Neural progenitor cell (in vitro differentiated cells): ENCODE measurements at regions not wholly inside any gene's neighbourhood (a gene's known extent, or its start where the extent isn't known, plus 50 kb on each side); places are given as distances from the start of the nearest gene placed in this dataset.
A peak's percentile ranks its signal among the peaks of the same experiment; 100 is the strongest.

Experiments used
- DNase-seq: peaks from one replicate; pipeline ENCODE4 v3.0.0-alpha.2; 2016; ENCODE audit warnings: low spot score
- H2AFZ ChIP-seq: fragments of 200-600 bp; sonication (generic); replicated peaks from 2 replicates; pipeline ENCODE4 v1.6.1; 2016; ENCODE audit warnings: antibody characterized with exemption
- H3F3A ChIP-seq: fragments of 200-600 bp; sonication (generic); 2 replicates; pipeline ENCODE4 v1.6.1; 2016; ENCODE audit warnings: antibody characterized with exemption, low read depth
- H3K27ac ChIP-seq: fragments of 200-600 bp; sonication (generic); 2 replicates; pipeline ENCODE4 v1.5.1; 2016; ENCODE audit warnings: mild to moderate bottlenecking
- H3K27me3 ChIP-seq: fragments of 200-600 bp; sonication (generic); 2 replicates; pipeline ENCODE4 v1.6.1; 2016; ENCODE audit warnings: mild to moderate bottlenecking, moderate library complexity
- H3K36me3 ChIP-seq: fragments of 200-600 bp; sonication (generic); 2 replicates; pipeline ENCODE4 v1.5.1; 2016
- H3K4me1 ChIP-seq: fragments of 200-600 bp; sonication (generic); 2 replicates; pipeline ENCODE4 v1.6.1; 2016; ENCODE audit warnings: mixed run types
- H3K4me2 ChIP-seq: fragments of 200-600 bp; sonication (generic); 2 replicates; pipeline ENCODE4 v1.6.1; 2016
- H3K4me3 ChIP-seq: fragments of 200-600 bp; sonication (generic); 2 replicates; pipeline ENCODE4 v1.5.1; 2016
- H3K79me2 ChIP-seq: fragments of 200-600 bp; sonication (generic); 2 replicates; pipeline ENCODE4 v1.6.1; 2016; ENCODE audit warnings: low read depth
- H3K9ac ChIP-seq: fragments of 200-600 bp; sonication (generic); 2 replicates; pipeline ENCODE4 v1.6.1; 2016
- H3K9me3 ChIP-seq: fragments of 200-600 bp; sonication (generic); 2 replicates; pipeline ENCODE4 v1.5.1; 2016; ENCODE audit warnings: low read depth
- H4K20me1 ChIP-seq: fragments of 200-600 bp; sonication (generic); 2 replicates; pipeline ENCODE4 v1.6.1; 2016; ENCODE audit warnings: low read depth
- H3K27ac Mint-ChIP-seq: 3 replicates; pipeline ENCODE4 v1.8.0; 2021; ENCODE audit warnings: mixed read lengths
- H3K27me3 Mint-ChIP-seq: 2 replicates; pipeline ENCODE4 v1.8.0; 2022; ENCODE audit warnings: low read depth, mild to moderate bottlenecking, inconsistent platforms, moderate library complexity, mixed read lengths; ENCODE audit not compliant: insufficient read depth
- H3K36me3 Mint-ChIP-seq: 3 replicates; pipeline ENCODE4 v1.8.0; 2021; ENCODE audit warnings: mixed read lengths
- H3K4me1 Mint-ChIP-seq: 3 replicates; pipeline ENCODE4 v1.8.0; 2021; ENCODE audit warnings: mixed read lengths
- H3K4me3 Mint-ChIP-seq: 3 replicates; pipeline ENCODE4 v1.8.0; 2021; ENCODE audit warnings: mild to moderate bottlenecking, moderate library complexity, mixed read lengths
- H3K9me3 Mint-ChIP-seq: 3 replicates; pipeline ENCODE4 v1.8.0; 2020; ENCODE audit warnings: mixed read lengths
- CTCF ChIP-seq: fragments of 200-600 bp; sonication (generic); IDR thresholded peaks from 2 replicates; pipeline ENCODE4 v1.5.1; 2017; ENCODE audit warnings: antibody characterized with exemption, mild to moderate bottlenecking
- EZH2 ChIP-seq: fragments of 200-600 bp; sonication (generic); IDR thresholded peaks from 2 replicates; pipeline ENCODE4 v1.6.1; 2017; ENCODE audit warnings: antibody characterized with exemption, mild to moderate bottlenecking, moderate library complexity
- EZH2phosphoT487 ChIP-seq: fragments of 200-600 bp; sonication (generic); IDR thresholded peaks from 2 replicates; pipeline ENCODE4 v1.6.1; 2017; ENCODE audit warnings: antibody characterized with exemption

- H3K27ac Mint-ChIP-seq = peak overlapping the region; percentile 38
- Histone ChIP-seq H3K4me2 (no peak overlapping the region), H3K9ac (no peak overlapping the region), H3K27me3 (no peaks in the 10 kb centered on the region), H3K27ac (no peak overlapping the region), H3K36me3 (no peaks in the 10 kb centered on the region), H4K20me1 (no peaks in the 10 kb centered on the region), H3F3A (peaks cover 3% of the 10 kb centered on the region), H3K79me2 (no peaks in the 10 kb centered on the region), H3K4me3 (no peak overlapping the region), H2AFZ (no peak overlapping the region), H3K9me3 (no peaks in the 10 kb centered on the region), H3K4me1 (peaks cover 33% of the 10 kb centered on the region)
- DNase-seq = no peak
- no peaks in the 10 kb centered on the region for H3K36me3 Mint-ChIP-seq
- peaks cover 9% of the 10 kb centered on the region for H3K27me3 Mint-ChIP-seq
- H3K4me3 Mint-ChIP-seq = no peak overlapping the region
- peaks cover 49% of the 10 kb centered on the region for H3K4me1 Mint-ChIP-seq
- peaks cover 7% of the 10 kb centered on the region for H3K9me3 Mint-ChIP-seq
- TF ChIP-seq EZH2 (no peak), EZH2phosphoT487 (no peak), CTCF (no peak)
Observed at GRCh38 chr5:158179271-158179670, 320.3 kb upstream of the CLINT1 start.

GRCh38 chr5:158178535-158178934 is 319.6 kb upstream of the CLINT1 start:
- Histone ChIP-seq H3K4me2 (no peak overlapping the region), H3K9me3 (no peaks in the 10 kb centered on the region), H3K4me1 (peaks cover 33% of the 10 kb centered on the region), H3K9ac (no peak overlapping the region), H3K27ac (no peak overlapping the region), H3K36me3 (no peaks in the 10 kb centered on the region), H3K27me3 (no peaks in the 10 kb centered on the region), H3K79me2 (no peaks in the 10 kb centered on the region), H3F3A (peaks cover 3% of the 10 kb centered on the region), H2AFZ (peak overlapping the region; percentile 63), H3K4me3 (no peak overlapping the region), H4K20me1 (no peaks in the 10 kb centered on the region)
- peak; percentile 11 for DNase-seq
- Mint-ChIP-seq H3K36me3 (no peaks in the 10 kb centered on the region), H3K27me3 (peaks cover 9% of the 10 kb centered on the region), H3K27ac (peak overlapping the region; percentile 38), H3K9me3 (peaks cover 4% of the 10 kb centered on the region), H3K4me3 (no peak overlapping the region), H3K4me1 (peaks cover 49% of the 10 kb centered on the region)
- TF ChIP-seq CTCF = no peak
- no peak for TF ChIP-seq EZH2phosphoT487

- no peak overlapping the region for H3K4me3 Mint-ChIP-seq
- H3K36me3 Mint-ChIP-seq = no peaks in the 10 kb centered on the region
- Histone ChIP-seq H4K20me1 (no peaks in the 10 kb centered on the region), H2AFZ (no peak overlapping the region), H3K36me3 (no peaks in the 10 kb centered on the region), H3K27ac (no peak overlapping the region), H3F3A (peaks cover 3% of the 10 kb centered on the region), H3K79me2 (no peaks in the 10 kb centered on the region), H3K27me3 (no peaks in the 10 kb centered on the region), H3K9me3 (no peaks in the 10 kb centered on the region), H3K9ac (no peak overlapping the region), H3K4me2 (no peak overlapping the region), H3K4me1 (peaks cover 33% of the 10 kb centered on the region), H3K4me3 (no peak overlapping the region)
- H3K27ac Mint-ChIP-seq = peak overlapping the region; percentile 15
- no peaks in the 10 kb centered on the region for H3K9me3 Mint-ChIP-seq
- TF ChIP-seq EZH2 (no peak), CTCF (no peak), EZH2phosphoT487 (no peak)
- no peak for DNase-seq
- peaks cover 9% of the 10 kb centered on the region for H3K27me3 Mint-ChIP-seq
- H3K4me1 Mint-ChIP-seq = peaks cover 49% of the 10 kb centered on the region
Observed at GRCh38 chr5:158177146-158177545, 318.2 kb upstream of the CLINT1 start.
